Loucy (cell line): ENCODE measurements at regions not wholly inside any gene's neighbourhood (a gene's known extent, or its start where the extent isn't known, plus 50 kb on each side); places are given as distances from the start of the nearest gene placed in this dataset.

Experiments used
- H2AFZ ChIP-seq: fragments of 200-600 bp; sonication (generic); 2 replicates; pipeline ENCODE4 v1.6.0; 2016; ENCODE audit warnings: antibody characterized with exemption, mild to moderate bottlenecking, low read length, moderate library complexity
- H3F3A ChIP-seq: fragments of 200-600 bp; 2 replicates; pipeline ENCODE4 v1.6.0; 2016; ENCODE audit warnings: antibody characterized with exemption, low read depth, mild to moderate bottlenecking
- H3K27me3 ChIP-seq: fragments of 200-600 bp; sonication (generic); 2 replicates; pipeline ENCODE4 v1.6.1; 2014; ENCODE audit warnings: low read length, mild to moderate bottlenecking; ENCODE audit not compliant: insufficient read depth, poor library complexity, severe bottlenecking
- H3K36me3 ChIP-seq: fragments of 200-600 bp; sonication (generic); 2 replicates; pipeline ENCODE4 v1.6.1; 2016; ENCODE audit warnings: low read length; ENCODE audit not compliant: insufficient read depth
- H3K4me1 ChIP-seq: fragments of 200-600 bp; sonication (generic); 2 replicates; pipeline ENCODE4 v1.5.1; 2014; ENCODE audit warnings: low read length, mild to moderate bottlenecking; ENCODE audit not compliant: insufficient read depth, poor library complexity, severe bottlenecking
- H3K4me2 ChIP-seq: fragments of 200-600 bp; sonication (generic); 2 replicates; pipeline ENCODE4 v1.6.0; 2014; ENCODE audit warnings: antibody characterized with exemption, low read length, low read depth, mild to moderate bottlenecking; ENCODE audit not compliant: poor library complexity, severe bottlenecking
- H3K4me3 ChIP-seq: fragments of 200-600 bp; sonication (generic); 2 replicates; pipeline ENCODE4 v1.5.1; 2014; ENCODE audit warnings: low read length, mild to moderate bottlenecking, mixed read lengths; ENCODE audit not compliant: poor library complexity, severe bottlenecking
- H3K79me2 ChIP-seq: fragments of 200-600 bp; sonication (generic); 2 replicates; pipeline ENCODE4 v1.6.1; 2014; ENCODE audit warnings: low read length; ENCODE audit not compliant: insufficient read depth
- H3K9ac ChIP-seq: fragments of 200-600 bp; sonication (generic); 2 replicates; pipeline ENCODE4 v1.6.0; 2014; ENCODE audit warnings: mild to moderate bottlenecking, low read depth, low read length, moderate library complexity; ENCODE audit not compliant: poor library complexity, severe bottlenecking
- H3K9me2 ChIP-seq: fragments of 200-600 bp; sonication (generic); replicated peaks from 2 replicates; pipeline ENCODE4 v1.6.1; 2016; ENCODE audit warnings: low read depth, low read length, mixed read lengths
- H3K9me3 ChIP-seq: fragments of 200-600 bp; sonication (generic); 2 replicates; pipeline ENCODE4 v1.6.1; 2014; ENCODE audit warnings: mild to moderate bottlenecking, antibody characterized with exemption, low read length, low read depth; ENCODE audit not compliant: insufficient read depth
- H4K20me1 ChIP-seq: fragments of 200-600 bp; sonication (generic); 2 replicates; pipeline ENCODE4 v1.6.0; 2014; ENCODE audit warnings: antibody characterized with exemption, low read length, mild to moderate bottlenecking; ENCODE audit not compliant: insufficient read depth, poor library complexity, severe bottlenecking
- EZH2phosphoT487 ChIP-seq: fragments of 200-600 bp; IDR thresholded peaks from 2 replicates; pipeline ENCODE4 v1.6.1; 2018; ENCODE audit warnings: antibody characterized with exemption, mild to moderate bottlenecking, moderate library complexity, borderline replicate concordance
- TF ChIP-seq, protein P1 (sequence below): fragments of 200-600 bp; sonication (generic); conservative IDR thresholded peaks from 2 replicates; pipeline ENCODE4 v1.5.1; 2014; ENCODE audit warnings: mild to moderate bottlenecking, antibody characterized with exemption, low read length

- H3K4me2 ChIP-seq = no peak overlapping the region
- TF ChIP-seq, protein P1, sequence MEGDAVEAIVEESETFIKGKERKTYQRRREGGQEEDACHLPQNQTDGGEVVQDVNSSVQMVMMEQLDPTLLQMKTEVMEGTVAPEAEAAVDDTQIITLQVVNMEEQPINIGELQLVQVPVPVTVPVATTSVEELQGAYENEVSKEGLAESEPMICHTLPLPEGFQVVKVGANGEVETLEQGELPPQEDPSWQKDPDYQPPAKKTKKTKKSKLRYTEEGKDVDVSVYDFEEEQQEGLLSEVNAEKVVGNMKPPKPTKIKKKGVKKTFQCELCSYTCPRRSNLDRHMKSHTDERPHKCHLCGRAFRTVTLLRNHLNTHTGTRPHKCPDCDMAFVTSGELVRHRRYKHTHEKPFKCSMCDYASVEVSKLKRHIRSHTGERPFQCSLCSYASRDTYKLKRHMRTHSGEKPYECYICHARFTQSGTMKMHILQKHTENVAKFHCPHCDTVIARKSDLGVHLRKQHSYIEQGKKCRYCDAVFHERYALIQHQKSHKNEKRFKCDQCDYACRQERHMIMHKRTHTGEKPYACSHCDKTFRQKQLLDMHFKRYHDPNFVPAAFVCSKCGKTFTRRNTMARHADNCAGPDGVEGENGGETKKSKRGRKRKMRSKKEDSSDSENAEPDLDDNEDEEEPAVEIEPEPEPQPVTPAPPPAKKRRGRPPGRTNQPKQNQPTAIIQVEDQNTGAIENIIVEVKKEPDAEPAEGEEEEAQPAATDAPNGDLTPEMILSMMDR = no peak
- no peak for TF ChIP-seq EZH2phosphoT487
- no peaks in the 10 kb centered on the region for H3K27me3 ChIP-seq
Measured at GRCh38 chr4:188986271-188986689, 847.0 kb downstream of the TRIML1 start.

DNA sequence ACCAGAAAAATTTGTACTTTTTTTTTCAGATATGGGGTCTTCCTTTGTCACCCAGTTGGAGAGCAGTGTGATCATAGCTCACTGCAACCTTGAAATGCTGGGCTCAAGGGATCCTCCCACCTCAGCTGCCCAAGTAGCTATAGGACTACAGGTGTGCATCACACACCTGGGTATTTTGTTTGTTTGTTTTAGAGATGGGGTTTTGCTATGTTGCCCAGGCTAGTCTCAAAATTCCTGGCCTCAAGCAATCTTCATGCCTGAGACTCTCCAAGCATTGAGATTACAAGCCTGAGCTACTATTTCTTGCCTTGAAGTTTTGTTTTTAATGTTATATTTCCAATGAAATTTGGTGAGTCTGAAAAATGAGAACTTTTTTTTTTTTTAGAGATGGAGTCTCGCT lies 847.8 kb downstream of the TRIML1 start:
- H3K4me1 ChIP-seq = no peaks in the 10 kb centered on the region
- no peak overlapping the region for H3K9ac ChIP-seq
- no peaks in the 10 kb centered on the region for H3F3A ChIP-seq
- no peaks in the 10 kb centered on the region for H4K20me1 ChIP-seq
- no peak overlapping the region for H3K4me2 ChIP-seq
- H3K9me3 ChIP-seq = no peaks in the 10 kb centered on the region; the same call in 1 of the 2 replicates
- H3K4me3 ChIP-seq = no peak overlapping the region
- no peaks in the 10 kb centered on the region for H3K27me3 ChIP-seq
- TF ChIP-seq, protein P1 = no peak
- TF ChIP-seq EZH2phosphoT487 = no peak
- H3K36me3 ChIP-seq = no peaks in the 10 kb centered on the region
- no peaks in the 10 kb centered on the region for H3K79me2 ChIP-seq
- H2AFZ ChIP-seq = no peak overlapping the region
- H3K9me2 ChIP-seq = no peaks in the 10 kb centered on the region

More at GRCh38 chr4:188986271-188986689, 847.0 kb downstream of the TRIML1 start:
- Histone ChIP-seq H4K20me1 (no peaks in the 10 kb centered on the region), H3K36me3 (no peaks in the 10 kb centered on the region), H3K4me3 (no peak overlapping the region), H3F3A (no peaks in the 10 kb centered on the region), H2AFZ (no peak overlapping the region), H3K4me1 (no peaks in the 10 kb centered on the region), H3K9ac (no peak overlapping the region), H3K9me3 (no peaks in the 10 kb centered on the region; the same call in 1 of the 2 replicates), H3K79me2 (no peaks in the 10 kb centered on the region), H3K9me2 (no peaks in the 10 kb centered on the region)

DNA sequence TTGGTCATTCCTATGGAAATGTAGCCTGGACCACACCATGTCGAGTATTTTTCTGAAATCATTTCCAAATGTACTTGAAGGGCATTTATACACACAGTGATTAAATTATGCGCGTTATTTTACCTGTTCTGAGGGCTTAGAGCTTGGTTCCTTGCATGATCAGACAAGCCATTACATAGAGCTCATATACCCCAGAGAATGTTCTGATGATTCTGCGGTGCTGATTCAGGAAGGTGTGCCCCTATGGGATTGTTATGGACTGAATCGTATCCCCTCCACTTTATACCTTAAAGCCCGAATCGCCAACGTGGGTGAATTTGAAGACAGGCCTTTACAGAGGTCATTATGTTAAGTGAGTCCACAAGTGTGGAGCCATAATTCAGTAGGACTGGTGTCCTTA lies 848.9 kb downstream of the TRIML1 start:
- Histone ChIP-seq H3F3A (no peaks in the 10 kb centered on the region), H3K79me2 (no peaks in the 10 kb centered on the region), H3K4me1 (no peaks in the 10 kb centered on the region), H3K27me3 (no peaks in the 10 kb centered on the region), H2AFZ (no peak overlapping the region), H3K36me3 (no peaks in the 10 kb centered on the region), H3K4me2 (no peak overlapping the region), H4K20me1 (no peaks in the 10 kb centered on the region), H3K9ac (no peak overlapping the region), H3K9me2 (no peaks in the 10 kb centered on the region), H3K4me3 (no peak overlapping the region), H3K9me3 (no peaks in the 10 kb centered on the region; the same call in 1 of the 2 replicates)
- no peak for TF ChIP-seq EZH2phosphoT487
- TF ChIP-seq, protein P1 = no peak
